GM19351 (cell line): ENCODE measurements at regions not wholly inside any gene's neighbourhood (a gene's known extent, or its start where the extent isn't known, plus 50 kb on each side); places are given as distances from the start of the nearest gene placed in this dataset.

Source experiments
- ATAC-seq: cut with Tn5 transposase; IDR thresholded peaks from one replicate; pipeline ENCODE4 v1.9.1; 2021; ENCODE audit warnings: mild to moderate bottlenecking, moderate library complexity; ENCODE audit not compliant: unreplicated experiment

DNA sequence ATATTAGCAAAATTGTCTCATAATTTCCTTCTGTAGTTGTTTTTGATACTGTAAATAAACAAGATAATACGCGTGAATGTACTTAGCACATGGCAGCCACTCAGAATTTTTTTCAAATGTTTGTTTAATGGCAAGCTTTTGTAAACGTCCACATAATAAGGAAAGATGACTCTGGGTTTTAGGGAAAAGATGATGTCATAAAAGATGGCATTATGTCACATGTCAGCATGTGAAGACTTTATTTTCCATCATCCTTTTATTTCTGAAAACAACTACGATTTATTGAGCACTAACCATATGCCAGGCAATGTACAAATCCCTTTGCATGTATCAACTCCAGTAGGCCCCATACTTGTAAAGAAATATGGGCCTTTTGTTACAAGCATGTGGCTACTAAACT, 139.9 kb downstream of the C11orf91 start:
- ATAC-seq: no peak

DNA sequence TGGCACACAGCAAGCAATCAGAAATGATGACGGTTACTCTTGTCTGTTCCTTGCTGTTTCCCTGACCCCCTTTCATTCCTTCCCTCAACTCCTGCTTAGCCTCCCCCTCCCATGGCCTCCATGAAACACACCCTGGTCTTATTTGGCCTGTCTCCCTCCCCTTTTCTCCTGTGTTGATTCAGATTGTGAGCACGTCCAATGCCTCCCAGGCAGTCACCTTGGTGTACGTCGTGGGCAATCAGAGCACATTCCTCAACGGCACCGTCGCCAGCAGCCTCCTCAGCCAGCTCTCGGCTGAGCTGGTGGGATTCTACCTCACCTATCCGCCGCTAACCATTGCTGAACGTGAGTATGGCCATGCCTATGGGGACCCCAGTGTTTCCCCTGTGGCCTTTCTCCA, 141.1 kb downstream of the C11orf91 start:
- ATAC-seq: no peak

DNA sequence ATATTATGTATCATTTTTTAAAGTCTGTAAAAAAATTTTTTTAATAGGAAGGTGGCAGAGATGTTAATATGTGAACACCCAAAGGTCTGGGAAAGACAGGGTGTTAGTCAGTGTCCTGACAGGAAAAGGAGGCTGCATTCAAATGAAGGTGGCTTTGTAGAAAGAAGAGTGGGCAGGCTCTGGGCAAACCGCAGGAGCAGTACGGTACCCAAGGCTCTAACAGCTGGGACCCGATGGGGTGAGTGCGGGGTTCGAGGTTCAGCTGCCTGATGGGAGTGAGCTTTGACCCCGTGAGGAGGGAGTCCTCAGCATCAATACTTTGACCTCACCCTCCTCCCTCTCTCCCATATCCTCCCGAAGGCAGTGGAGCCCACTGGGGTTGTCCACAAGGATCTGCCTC, 142.5 kb downstream of the C11orf91 start:
- no peak for ATAC-seq

DNA sequence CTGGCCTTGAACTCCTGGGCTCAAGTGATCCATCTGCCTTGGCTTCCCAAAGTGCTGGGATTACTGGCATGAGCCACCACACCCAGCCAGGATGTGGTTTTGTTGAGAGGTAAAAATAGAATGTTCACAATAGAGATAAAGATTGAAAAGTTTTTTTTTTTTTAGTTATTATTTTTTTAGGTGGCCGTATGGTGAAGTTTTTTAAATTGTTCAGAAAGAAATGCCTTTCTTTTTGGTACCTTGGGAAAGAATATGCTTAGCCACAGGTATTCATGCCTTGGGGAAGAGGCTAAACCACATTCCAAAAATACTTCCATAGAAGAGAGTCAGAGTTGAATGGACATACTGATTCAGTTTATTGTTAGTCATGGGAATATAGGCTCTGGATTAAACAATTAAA, 143.4 kb downstream of the C11orf91 start:
- no peak for ATAC-seq

GRCh38 chr11:33554219-33554618, 146.4 kb downstream of the C11orf91 start:
- ATAC-seq: no peak

DNA sequence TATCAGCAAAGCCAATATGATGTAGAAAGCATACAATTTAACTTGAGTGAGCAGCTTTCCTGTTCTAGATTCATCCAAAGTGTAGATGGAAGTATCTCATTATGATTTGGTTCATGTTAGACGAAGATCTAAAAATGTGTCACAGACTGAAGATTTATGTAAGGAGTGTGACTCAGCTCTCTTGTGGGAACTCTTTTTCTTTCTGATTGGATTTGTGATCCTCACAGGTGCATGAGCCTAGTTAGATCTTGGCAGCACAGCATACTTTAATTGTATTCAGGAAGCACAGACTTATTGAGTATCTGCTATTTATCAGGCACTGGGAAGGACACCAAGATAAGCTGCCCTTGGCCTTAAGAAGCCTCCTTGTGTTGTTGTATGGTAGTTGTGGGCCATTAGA, 147.1 kb downstream of the C11orf91 start:
- no peak for ATAC-seq

DNA sequence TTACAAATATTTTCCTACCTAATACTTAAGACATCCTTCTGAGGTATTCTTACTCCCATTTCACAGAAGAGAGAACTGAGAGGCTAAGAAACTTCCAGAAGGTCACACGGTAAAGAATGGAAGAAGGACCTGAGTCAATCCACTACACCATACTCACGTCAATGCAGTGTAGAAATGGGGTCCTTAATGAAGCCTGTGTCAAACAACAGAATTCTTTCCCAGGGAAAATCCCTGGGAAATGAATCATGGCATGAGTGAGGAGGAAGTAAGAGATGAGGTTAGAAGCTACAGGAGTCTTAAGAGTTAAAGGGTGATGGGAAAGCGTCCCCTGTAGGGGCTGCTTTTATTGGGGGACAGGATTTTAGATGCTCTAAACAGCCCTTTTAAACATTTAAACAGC, 147.9 kb downstream of the C11orf91 start:
- no peak for ATAC-seq

DNA sequence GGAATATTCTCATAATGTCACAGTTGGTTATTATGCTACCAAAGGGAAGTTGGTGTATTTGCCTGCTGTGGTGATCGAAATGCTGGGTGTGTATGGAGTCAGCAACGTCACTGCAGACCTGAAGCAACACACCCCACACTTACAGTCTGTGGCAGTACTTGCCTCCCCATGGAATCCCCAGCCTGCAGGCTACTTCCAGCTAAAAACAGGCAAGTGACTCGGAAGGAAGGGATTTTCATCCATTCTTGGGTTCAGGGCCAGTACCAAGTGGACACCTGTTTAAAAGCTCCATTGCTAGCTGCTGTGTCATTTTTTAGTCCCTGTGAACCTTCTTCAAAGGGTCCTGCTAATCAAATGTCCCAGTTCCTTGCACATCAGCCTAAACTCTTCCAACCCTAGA, 149.6 kb downstream of the C11orf91 start:
- no peak for ATAC-seq

DNA sequence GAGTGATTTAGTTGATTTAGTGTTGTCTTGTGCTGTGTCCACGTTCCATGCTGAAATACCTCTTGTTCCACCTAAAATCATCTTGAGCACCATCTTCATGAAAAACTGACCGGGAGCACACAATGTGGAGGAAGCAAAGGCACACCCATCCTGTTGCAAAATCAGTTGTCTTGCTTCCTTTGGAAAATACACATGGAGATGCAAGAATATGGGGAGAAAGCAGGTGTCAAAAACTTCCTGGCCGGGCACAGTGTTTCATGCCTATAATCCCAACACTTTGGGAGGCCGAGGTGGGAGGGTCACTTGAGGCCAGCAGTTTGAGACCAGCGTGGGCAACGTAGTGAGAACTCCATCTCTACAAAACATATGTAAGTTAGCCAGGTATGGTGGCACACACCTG, 151.1 kb downstream of the C11orf91 start:
- ATAC-seq: no peak

DNA sequence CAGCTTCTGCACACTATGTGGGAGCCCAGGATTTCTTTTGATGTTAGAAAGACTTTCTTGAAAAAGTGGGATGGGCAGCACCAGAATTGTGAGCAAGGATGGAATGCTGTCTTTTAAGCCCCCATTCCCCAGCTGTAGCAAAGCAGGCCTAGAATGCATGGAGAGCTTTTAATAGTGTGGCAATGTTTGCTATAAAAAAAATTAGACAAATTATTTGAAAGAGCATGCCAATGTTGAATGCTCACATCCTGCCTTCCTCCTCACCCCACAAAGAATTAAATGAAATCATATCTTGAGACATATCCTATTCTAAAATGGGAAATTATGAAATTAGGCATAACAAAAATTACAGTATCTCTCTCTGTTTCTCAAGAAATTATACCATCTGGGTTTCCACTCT, 154.7 kb downstream of the C11orf91 start:
- no peak for ATAC-seq

- no peak for ATAC-seq
These were observed 155.8 kb downstream of the C11orf91 start for GRCh38 chr11:33544593-33545373.

GRCh38 chr11:33543823-33544222, 156.8 kb downstream of the C11orf91 start:
- ATAC-seq: no peak

- no peak for ATAC-seq
These were observed 157.7 kb downstream of the C11orf91 start for GRCh38 chr11:33542921-33543320.

- peak; percentile 58 for ATAC-seq
These were observed 159.4 kb downstream of the C11orf91 start for GRCh38 chr11:33540946-33541915.

DNA sequence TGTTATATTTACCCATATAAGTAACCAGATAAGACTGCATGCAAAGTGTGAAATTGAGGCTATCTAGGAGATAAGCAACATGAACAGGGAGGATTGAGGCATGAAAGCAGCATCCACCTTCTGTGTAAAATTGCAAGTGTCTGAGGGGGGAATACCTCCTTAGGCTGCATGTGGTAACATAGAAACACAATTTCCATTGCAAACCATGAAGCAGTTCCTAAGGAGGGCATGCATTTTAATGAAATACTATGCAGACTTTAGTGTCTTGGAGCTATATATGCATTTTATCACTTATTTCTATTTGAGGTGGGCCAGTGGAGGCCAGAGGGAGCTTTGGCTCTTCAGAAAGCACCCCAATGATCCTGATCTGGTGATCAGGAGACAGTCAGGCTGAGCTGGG, 160.2 kb downstream of the C11orf91 start:
- ATAC-seq: no peak

DNA sequence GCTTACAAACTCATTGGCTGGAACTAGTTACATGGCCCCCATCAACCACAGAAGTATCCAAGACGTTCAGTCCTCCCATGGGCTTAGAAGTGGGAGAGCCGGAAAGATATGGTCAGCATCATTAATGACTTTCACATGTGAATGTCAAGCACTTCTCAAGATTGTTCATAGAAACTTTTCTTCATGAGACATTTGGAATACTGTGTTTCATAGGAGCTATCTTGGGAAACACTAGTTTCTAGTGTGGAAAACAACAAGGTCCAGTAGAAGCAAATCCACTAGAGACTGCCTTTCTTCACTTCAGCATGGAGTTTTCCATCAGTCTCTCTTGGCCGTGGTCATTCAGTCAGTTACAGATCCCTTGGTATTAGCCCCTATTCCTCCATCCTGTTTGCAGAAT, 160.9 kb downstream of the C11orf91 start:
- no peak for ATAC-seq

DNA sequence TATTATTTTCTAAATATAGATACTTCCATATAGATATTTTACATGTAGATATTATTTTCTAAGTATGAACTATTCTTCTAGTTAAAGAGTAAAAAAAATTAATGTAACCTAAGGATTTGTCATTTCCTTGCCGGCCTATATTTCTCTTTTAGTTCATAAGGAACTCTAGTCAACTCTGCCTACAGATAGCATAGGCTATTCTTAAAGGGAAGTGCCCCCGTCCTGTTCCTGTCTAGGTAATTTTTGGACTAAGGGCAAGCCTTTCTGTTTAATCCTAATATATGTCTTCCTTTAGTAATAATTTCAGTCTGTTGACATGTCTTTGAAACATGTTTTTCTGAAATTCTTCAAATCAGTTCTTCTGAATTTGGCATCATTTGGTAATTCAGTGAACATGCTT, 161.9 kb downstream of the C11orf91 start:
- no peak for ATAC-seq

DNA sequence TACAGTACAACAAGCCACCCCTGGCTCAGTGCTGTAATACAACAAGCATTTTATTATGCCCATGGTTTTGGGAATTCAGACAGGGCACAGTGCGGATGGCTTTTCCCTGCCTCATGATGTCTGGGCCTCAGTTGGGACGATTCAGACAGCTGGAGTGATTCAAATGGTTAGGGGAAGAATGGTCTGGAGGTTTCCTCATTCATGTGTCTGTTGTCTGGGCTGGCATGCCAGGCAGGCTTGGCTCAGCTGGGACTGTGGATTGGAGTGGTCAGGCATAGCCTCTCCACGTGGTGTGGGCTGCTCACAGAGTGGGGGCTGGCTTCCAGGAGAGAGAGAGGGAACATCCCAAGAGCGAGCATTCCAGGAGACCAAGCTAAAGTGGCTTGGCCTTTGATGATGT, 164.4 kb downstream of the C11orf91 start:
- ATAC-seq: no peak

DNA sequence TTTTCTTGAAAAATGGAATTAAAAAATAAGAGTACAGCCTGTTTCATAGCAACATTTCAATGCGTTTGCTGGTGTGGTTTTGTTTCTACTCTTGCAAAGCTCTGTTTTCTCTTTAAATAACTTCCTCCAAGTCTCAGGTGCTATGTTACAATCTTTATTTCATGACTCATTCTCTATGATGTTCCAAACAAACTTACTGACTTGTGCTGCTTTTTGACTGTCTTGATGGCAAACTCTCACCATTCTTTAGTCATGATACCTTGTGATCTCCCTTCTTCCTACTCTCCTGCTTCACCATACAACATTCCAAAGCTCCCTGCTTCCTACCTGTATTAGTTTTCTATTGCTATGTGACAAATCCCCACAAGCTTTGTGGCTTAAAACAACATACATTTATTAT, 166.1 kb downstream of the C11orf91 start:
- ATAC-seq: no peak

GRCh38 chr11:33533386-33534052, 167.1 kb downstream of the C11orf91 start:
- no peak for ATAC-seq

DNA sequence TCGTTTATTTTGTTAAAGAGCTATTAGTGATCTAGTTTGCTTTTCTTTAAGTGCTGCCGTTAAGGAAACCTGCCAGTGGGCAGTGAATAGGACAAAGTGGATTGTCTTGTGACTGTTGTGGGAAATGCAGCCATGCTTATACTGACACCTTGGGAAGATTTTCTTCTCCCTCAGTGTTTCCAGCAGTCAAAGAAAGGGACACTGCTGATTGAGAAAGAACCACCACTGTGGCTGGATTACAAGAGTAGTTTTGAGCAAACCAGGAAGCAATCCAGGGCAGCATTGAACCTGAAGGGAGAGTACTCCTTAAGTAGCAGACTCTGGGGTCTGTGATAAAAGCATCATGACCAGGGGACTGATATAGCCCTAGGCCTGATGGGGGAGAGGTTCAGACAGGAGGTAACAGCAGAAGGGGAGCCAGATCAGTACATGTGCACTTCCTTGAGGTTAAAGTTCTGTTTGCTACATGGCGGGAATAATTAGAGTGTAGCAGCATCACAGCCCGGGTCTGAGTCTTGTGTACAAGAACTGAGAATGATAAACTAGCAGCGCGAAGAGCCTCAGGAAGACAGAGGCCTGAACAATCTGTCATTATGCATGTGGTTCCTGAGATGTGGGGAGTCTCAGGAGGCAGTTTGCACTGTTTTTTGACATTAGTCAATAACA, 167.8 kb downstream of the C11orf91 start:
- ATAC-seq: no peak
